ENCODE measurements at regions not wholly inside any gene's neighbourhood (a gene's known extent, or its start where the extent isn't known, plus 50 kb on each side); places are given as distances from the start of the nearest gene placed in this dataset.

GRCh38 chrX:117838581-117839331, 277.9 kb downstream of the KLHL13 start:
- TF ChIP-seq HDGF (IDR thresholded peaks at IDR 0.05; ENCODE audit: borderline replicate concordance): no peak
- no peak for TF ChIP-seq FOXM1 (IDR thresholded peaks at IDR 0.05; ENCODE audit: borderline replicate concordance)
- no peak for TF ChIP-seq BHLHE40 (IDR thresholded peaks at IDR 0.05; ENCODE audit: borderline replicate concordance)
- no peak for TF ChIP-seq TARDBP (IDR thresholded peaks at IDR 0.05)
- TF ChIP-seq FOXA1 (IDR thresholded peaks at IDR 0.05): no peak
- TF ChIP-seq ELF4 (IDR thresholded peaks at IDR 0.05): no peak
- no peak for TF ChIP-seq LEF1 (IDR thresholded peaks at IDR 0.05; ENCODE audit: borderline replicate concordance)
- no peak for TF ChIP-seq SUZ12 (IDR thresholded peaks at IDR 0.05)

All from HEK293T (cell line).